ENCODE measurements at regions not wholly inside any gene's neighbourhood (a gene's known extent, or its start where the extent isn't known, plus 50 kb on each side); places are given as distances from the start of the nearest gene placed in this dataset.

DNA sequence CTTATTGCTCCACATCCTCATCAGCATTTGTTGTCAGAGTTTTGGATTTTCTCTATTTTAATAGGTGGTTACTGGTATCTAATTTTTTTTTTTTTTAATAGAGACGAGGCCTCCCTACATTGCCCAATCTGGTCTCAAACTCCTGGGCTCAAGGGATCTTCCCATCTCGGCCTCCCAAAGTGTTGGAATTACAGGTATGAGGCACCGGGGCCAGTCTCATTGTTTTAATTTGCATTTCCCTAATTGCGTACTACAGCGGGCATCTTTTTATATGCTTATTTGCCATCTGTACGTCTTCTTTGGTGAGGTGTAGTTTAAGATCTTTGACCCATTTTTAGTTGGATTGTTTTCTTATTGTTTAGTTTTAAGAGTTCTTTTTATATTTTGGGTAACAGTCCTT lies 210.4 kb upstream of the SULF2 start (continued):
- TF ChIP-seq, protein P1, sequence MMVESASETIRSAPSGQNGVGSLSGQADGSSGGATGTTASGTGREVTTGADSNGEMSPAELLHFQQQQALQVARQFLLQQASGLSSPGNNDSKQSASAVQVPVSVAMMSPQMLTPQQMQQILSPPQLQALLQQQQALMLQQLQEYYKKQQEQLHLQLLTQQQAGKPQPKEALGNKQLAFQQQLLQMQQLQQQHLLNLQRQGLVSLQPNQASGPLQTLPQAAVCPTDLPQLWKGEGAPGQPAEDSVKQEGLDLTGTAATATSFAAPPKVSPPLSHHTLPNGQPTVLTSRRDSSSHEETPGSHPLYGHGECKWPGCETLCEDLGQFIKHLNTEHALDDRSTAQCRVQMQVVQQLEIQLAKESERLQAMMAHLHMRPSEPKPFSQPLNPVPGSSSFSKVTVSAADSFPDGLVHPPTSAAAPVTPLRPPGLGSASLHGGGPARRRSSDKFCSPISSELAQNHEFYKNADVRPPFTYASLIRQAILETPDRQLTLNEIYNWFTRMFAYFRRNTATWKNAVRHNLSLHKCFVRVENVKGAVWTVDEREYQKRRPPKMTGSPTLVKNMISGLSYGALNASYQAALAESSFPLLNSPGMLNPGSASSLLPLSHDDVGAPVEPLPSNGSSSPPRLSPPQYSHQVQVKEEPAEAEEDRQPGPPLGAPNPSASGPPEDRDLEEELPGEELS (CRISPR knock-in tag; IDR thresholded peaks at IDR 0.05): no peak
- TF ChIP-seq TEAD1 (CRISPR knock-in tag; IDR thresholded peaks at IDR 0.05) (no peak), GABPB1 (CRISPR knock-in tag; IDR thresholded peaks at IDR 0.05) (no peak), ESRRA (CRISPR knock-in tag; IDR thresholded peaks at IDR 0.05; ENCODE audit: borderline replicate concordance) (no peak)
- TF ChIP-seq, protein P2, sequence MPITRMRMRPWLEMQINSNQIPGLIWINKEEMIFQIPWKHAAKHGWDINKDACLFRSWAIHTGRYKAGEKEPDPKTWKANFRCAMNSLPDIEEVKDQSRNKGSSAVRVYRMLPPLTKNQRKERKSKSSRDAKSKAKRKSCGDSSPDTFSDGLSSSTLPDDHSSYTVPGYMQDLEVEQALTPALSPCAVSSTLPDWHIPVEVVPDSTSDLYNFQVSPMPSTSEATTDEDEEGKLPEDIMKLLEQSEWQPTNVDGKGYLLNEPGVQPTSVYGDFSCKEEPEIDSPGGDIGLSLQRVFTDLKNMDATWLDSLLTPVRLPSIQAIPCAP (CRISPR knock-in tag; IDR thresholded peaks at IDR 0.05): no peak

DNA sequence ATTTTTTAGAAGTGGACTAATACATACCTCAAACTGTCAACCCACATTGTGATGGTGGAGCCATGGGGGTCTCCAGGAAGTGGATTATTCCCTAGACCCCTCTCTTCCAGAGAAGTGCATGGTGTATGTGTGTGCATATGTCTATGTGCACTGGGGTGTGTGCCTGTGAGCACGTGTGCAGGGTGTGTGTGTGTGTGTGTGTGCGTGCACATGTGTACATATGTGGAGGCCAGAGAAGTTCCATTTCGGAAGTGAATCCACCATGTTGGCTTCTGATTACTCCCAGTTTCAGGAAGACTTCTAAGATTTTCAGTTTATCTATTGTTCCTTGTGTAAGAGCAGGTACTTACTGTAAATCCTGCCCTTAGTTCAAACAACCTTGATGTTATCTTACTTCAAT lies 208.5 kb upstream of the SULF2 start:
- Mint-ChIP-seq H3K4me3 (no peak overlapping the region), H3K27ac (no peak overlapping the region), H3K36me3 (peaks cover 32% of the 10 kb centered on the region), H3K4me1 (peaks cover 48% of the 10 kb centered on the region), H3K27me3 (ENCODE audit: low read depth) (peaks cover 6% of the 10 kb centered on the region; the same call in 1 of the 2 replicates), H3K9me3 (peaks cover 32% of the 10 kb centered on the region)
- DNase-seq (ENCODE audit: low spot score) (no peak), ATAC-seq (no peak)
- TF ChIP-seq, protein P3, sequence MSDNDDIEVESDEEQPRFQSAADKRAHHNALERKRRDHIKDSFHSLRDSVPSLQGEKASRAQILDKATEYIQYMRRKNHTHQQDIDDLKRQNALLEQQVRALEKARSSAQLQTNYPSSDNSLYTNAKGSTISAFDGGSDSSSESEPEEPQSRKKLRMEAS (CRISPR knock-in tag; IDR thresholded peaks at IDR 0.05): no peak
- TF ChIP-seq ELF4 (CRISPR knock-in tag; IDR thresholded peaks at IDR 0.05; ENCODE audit: low read depth) (no peak), MXD4 (CRISPR knock-in tag; IDR thresholded peaks at IDR 0.05; ENCODE audit: borderline replicate concordance) (no peak), NFYB (CRISPR knock-in tag; conservative IDR thresholded peaks at IDR 0.05; ENCODE audit: low read depth) (no peak), ATF1 (CRISPR knock-in tag; IDR thresholded peaks at IDR 0.05) (no peak), RORB (CRISPR knock-in tag; IDR thresholded peaks at IDR 0.05) (no peak), ESRRA (CRISPR knock-in tag; IDR thresholded peaks at IDR 0.05; ENCODE audit: borderline replicate concordance) (no peak), ZNF219 (CRISPR knock-in tag; IDR thresholded peaks at IDR 0.05; ENCODE audit: borderline replicate concordance) (no peak), GABPB1 (CRISPR knock-in tag; IDR thresholded peaks at IDR 0.05) (no peak), ZNF317 (CRISPR knock-in tag; IDR thresholded peaks at IDR 0.05; ENCODE audit: borderline replicate concordance, low read depth) (no peak), ZNF423 (CRISPR knock-in tag; IDR thresholded peaks at IDR 0.05) (no peak), GRHL2 (CRISPR knock-in tag; IDR thresholded peaks at IDR 0.05; ENCODE audit: insufficient replicate concordance, severe bottlenecking) (no peak), HMGA2 (CRISPR knock-in tag; IDR thresholded peaks at IDR 0.05) (no peak)
- TF ChIP-seq, protein P4, sequence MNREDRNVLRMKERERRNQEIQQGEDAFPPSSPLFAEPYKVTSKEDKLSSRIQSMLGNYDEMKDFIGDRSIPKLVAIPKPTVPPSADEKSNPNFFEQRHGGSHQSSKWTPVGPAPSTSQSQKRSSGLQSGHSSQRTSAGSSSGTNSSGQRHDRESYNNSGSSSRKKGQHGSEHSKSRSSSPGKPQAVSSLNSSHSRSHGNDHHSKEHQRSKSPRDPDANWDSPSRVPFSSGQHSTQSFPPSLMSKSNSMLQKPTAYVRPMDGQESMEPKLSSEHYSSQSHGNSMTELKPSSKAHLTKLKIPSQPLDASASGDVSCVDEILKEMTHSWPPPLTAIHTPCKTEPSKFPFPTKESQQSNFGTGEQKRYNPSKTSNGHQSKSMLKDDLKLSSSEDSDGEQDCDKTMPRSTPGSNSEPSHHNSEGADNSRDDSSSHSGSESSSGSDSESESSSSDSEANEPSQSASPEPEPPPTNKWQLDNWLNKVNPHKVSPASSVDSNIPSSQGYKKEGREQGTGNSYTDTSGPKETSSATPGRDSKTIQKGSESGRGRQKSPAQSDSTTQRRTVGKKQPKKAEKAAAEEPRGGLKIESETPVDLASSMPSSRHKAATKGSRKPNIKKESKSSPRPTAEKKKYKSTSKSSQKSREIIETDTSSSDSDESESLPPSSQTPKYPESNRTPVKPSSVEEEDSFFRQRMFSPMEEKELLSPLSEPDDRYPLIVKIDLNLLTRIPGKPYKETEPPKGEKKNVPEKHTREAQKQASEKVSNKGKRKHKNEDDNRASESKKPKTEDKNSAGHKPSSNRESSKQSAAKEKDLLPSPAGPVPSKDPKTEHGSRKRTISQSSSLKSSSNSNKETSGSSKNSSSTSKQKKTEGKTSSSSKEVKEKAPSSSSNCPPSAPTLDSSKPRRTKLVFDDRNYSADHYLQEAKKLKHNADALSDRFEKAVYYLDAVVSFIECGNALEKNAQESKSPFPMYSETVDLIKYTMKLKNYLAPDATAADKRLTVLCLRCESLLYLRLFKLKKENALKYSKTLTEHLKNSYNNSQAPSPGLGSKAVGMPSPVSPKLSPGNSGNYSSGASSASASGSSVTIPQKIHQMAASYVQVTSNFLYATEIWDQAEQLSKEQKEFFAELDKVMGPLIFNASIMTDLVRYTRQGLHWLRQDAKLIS (CRISPR knock-in tag; IDR thresholded peaks at IDR 0.05; ENCODE audit: borderline replicate concordance): no peak
- TF ChIP-seq, protein P5, sequence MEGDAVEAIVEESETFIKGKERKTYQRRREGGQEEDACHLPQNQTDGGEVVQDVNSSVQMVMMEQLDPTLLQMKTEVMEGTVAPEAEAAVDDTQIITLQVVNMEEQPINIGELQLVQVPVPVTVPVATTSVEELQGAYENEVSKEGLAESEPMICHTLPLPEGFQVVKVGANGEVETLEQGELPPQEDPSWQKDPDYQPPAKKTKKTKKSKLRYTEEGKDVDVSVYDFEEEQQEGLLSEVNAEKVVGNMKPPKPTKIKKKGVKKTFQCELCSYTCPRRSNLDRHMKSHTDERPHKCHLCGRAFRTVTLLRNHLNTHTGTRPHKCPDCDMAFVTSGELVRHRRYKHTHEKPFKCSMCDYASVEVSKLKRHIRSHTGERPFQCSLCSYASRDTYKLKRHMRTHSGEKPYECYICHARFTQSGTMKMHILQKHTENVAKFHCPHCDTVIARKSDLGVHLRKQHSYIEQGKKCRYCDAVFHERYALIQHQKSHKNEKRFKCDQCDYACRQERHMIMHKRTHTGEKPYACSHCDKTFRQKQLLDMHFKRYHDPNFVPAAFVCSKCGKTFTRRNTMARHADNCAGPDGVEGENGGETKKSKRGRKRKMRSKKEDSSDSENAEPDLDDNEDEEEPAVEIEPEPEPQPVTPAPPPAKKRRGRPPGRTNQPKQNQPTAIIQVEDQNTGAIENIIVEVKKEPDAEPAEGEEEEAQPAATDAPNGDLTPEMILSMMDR (IDR thresholded peaks at IDR 0.05): no peak
- TF ChIP-seq, protein P6, sequence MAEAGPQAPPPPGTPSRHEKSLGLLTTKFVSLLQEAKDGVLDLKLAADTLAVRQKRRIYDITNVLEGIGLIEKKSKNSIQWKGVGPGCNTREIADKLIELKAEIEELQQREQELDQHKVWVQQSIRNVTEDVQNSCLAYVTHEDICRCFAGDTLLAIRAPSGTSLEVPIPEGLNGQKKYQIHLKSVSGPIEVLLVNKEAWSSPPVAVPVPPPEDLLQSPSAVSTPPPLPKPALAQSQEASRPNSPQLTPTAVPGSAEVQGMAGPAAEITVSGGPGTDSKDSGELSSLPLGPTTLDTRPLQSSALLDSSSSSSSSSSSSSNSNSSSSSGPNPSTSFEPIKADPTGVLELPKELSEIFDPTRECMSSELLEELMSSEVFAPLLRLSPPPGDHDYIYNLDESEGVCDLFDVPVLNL (CRISPR knock-in tag; IDR thresholded peaks at IDR 0.05; ENCODE audit: borderline replicate concordance, low read depth): no peak
- TF ChIP-seq, protein P7, sequence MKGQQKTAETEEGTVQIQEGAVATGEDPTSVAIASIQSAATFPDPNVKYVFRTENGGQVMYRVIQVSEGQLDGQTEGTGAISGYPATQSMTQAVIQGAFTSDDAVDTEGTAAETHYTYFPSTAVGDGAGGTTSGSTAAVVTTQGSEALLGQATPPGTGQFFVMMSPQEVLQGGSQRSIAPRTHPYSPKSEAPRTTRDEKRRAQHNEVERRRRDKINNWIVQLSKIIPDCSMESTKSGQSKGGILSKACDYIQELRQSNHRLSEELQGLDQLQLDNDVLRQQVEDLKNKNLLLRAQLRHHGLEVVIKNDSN (CRISPR knock-in tag; IDR thresholded peaks at IDR 0.05): no peak
- TF ChIP-seq, protein P2 (CRISPR knock-in tag; IDR thresholded peaks at IDR 0.05): no peak
- CTCF ChIA-PET: no interaction called here
- POLR2A ChIA-PET: no interaction called here
